Upper lobe of right lung (tissue), 1 donor: ENCODE measurements at regions not wholly inside any gene's neighbourhood (a gene's known extent, or its start where the extent isn't known, plus 50 kb on each side); places are given as distances from the start of the nearest gene placed in this dataset.

Experiments used
- ATAC-seq: fragments of 200-7000 bp; cut with Tn5 transposase; one replicate; pipeline ENCODE4 v1.9.1; 2020; ENCODE audit warnings: mild to moderate bottlenecking, moderate library complexity
- DNase-seq: peaks from one replicate; pipeline ENCODE4 v3.0.0-alpha.2; 2020
- H3K27ac ChIP-seq: fragments of 200-600 bp; one replicate; pipeline ENCODE4 v1.8.0; 2022
- H3K27me3 ChIP-seq: fragments of 200-600 bp; one replicate; pipeline ENCODE4 v1.8.0; 2022; ENCODE audit warnings: mild to moderate bottlenecking
- H3K36me3 ChIP-seq: fragments of 200-600 bp; one replicate; pipeline ENCODE4 v1.8.0; 2022
- H3K4me1 ChIP-seq: fragments of 200-600 bp; one replicate; pipeline ENCODE4 v1.8.0; 2022
- H3K4me3 ChIP-seq: fragments of 200-600 bp; one replicate; pipeline ENCODE4 v1.8.0; 2022; ENCODE audit warnings: mild to moderate bottlenecking
- H3K9me3 ChIP-seq: fragments of 200-600 bp; one replicate; pipeline ENCODE4 v1.8.0; 2022
- CTCF ChIP-seq: fragments of 200-600 bp; IDR thresholded peaks from one replicate; pipeline ENCODE4 v1.8.0; 2022; ENCODE audit warnings: antibody characterized with exemption
- intact Hi-C: fragments of 100-400 bp; cut with DNase I; formaldehyde crosslinking; loops from one replicate; pipeline ENCODE4 v1.11.0; 2022
- donor health status: DM: no; HTN: yes; CAD: no; lungs with severe emphysema.

- TF ChIP-seq CTCF: no peak
- no peaks in the 10 kb centered on the region for H3K4me1 ChIP-seq
Measured at GRCh38 chr16:76612497-76612896, 335.3 kb downstream of the CNTNAP4 start.

GRCh38 chr16:76614269-76614668 lies 337.1 kb downstream of the CNTNAP4 start:
- no peak for TF ChIP-seq CTCF
- intact Hi-C loops: no loop called here

More at GRCh38 chr16:76612497-76612896, 335.3 kb downstream of the CNTNAP4 start:
- H3K36me3 ChIP-seq: no peaks in the 10 kb centered on the region
- intact Hi-C loops: no loop called here
- no peak overlapping the region for H3K27ac ChIP-seq
- H3K4me3 ChIP-seq: no peak overlapping the region
- DNase-seq (no peak), ATAC-seq (no peak)
- H3K9me3 ChIP-seq: no peaks in the 10 kb centered on the region
- H3K27me3 ChIP-seq: no peaks in the 10 kb centered on the region

GRCh38 chr16:76622876-76623275 lies 345.7 kb downstream of the CNTNAP4 start:
- intact Hi-C loops: no loop called here
- no peak for DNase-seq

More at GRCh38 chr16:76614269-76614668, 337.1 kb downstream of the CNTNAP4 start:
- Histone ChIP-seq H3K36me3 (no peaks in the 10 kb centered on the region), H3K4me3 (no peak overlapping the region), H3K4me1 (no peaks in the 10 kb centered on the region), H3K27me3 (no peaks in the 10 kb centered on the region), H3K9me3 (no peaks in the 10 kb centered on the region), H3K27ac (no peak overlapping the region)
- ATAC-seq: no peak
- no peak for DNase-seq

GRCh38 chr16:76634847-76635697 lies 357.9 kb downstream of the CNTNAP4 start:
- peak; percentile 64 for ATAC-seq
- intact Hi-C loops: no loop called here

More at GRCh38 chr16:76622876-76623275, 345.7 kb downstream of the CNTNAP4 start:
- no peak for ATAC-seq
- H3K4me3 ChIP-seq: no peak overlapping the region
- H3K27me3 ChIP-seq: no peaks in the 10 kb centered on the region
- H3K9me3 ChIP-seq: no peaks in the 10 kb centered on the region
- no peak for TF ChIP-seq CTCF
- no peaks in the 10 kb centered on the region for H3K36me3 ChIP-seq
- H3K4me1 ChIP-seq: no peaks in the 10 kb centered on the region
- no peak overlapping the region for H3K27ac ChIP-seq

GRCh38 chr16:76639685-76640289 lies 362.6 kb downstream of the CNTNAP4 start:
- H3K4me1 ChIP-seq: no peaks in the 10 kb centered on the region
- no peak overlapping the region for H3K27ac ChIP-seq
- H3K27me3 ChIP-seq: no peaks in the 10 kb centered on the region
- TF ChIP-seq CTCF: no peak
- no peak overlapping the region for H3K4me3 ChIP-seq
- intact Hi-C loops: no loop called here
- H3K36me3 ChIP-seq: no peaks in the 10 kb centered on the region
- no peak for ATAC-seq
- no peak for DNase-seq
- no peaks in the 10 kb centered on the region for H3K9me3 ChIP-seq

More at GRCh38 chr16:76634847-76635697, 357.9 kb downstream of the CNTNAP4 start:
- TF ChIP-seq CTCF: no peak
- H3K36me3 ChIP-seq: no peaks in the 10 kb centered on the region
- peak; percentile 59 for DNase-seq
- H3K27ac ChIP-seq: no peak overlapping the region
- H3K27me3 ChIP-seq: no peaks in the 10 kb centered on the region
- no peak overlapping the region for H3K4me3 ChIP-seq
- H3K9me3 ChIP-seq: peaks cover 7% of the 10 kb centered on the region
- no peaks in the 10 kb centered on the region for H3K4me1 ChIP-seq
